CD8-positive, alpha-beta memory T cell (primary cell): ENCODE measurements at regions not wholly inside any gene's neighbourhood (a gene's known extent, or its start where the extent isn't known, plus 50 kb on each side); places are given as distances from the start of the nearest gene placed in this dataset.

Experiments
- CTCF ChIA-PET: fragments of 350-600 bp; sonication (Branson Sonifier 250); formaldehyde crosslinking; loops from one replicate; lab custom pipeline; 2021; ENCODE audit warnings: antibody characterized with exemption; lab: Charles Lee
- POLR2A ChIA-PET: fragments of 350-600 bp; sonication (Branson Sonifier 250); formaldehyde crosslinking; loops from one replicate; lab custom pipeline; 2021; ENCODE audit warnings: antibody characterized with exemption; lab: Charles Lee
- DNase-seq, 5 donors: peaks; one replicate each; pipeline versions ENCODE4 v3.0.0 to v3.0.0-alpha.2; 2020 to 2022; ENCODE audit warnings: mixed read lengths in 1 of 5
- H3K27ac ChIP-seq: one replicate; pipeline ENCODE4 v1.7.0; 2013; ENCODE audit warnings: low read depth, mild to moderate bottlenecking, low read length, moderate library complexity
- H3K27me3 ChIP-seq: 2 replicates; pipeline ENCODE4 v1.7.0; 2013; ENCODE audit warnings: low read length, mild to moderate bottlenecking; ENCODE audit not compliant: insufficient read depth, poor library complexity, severe bottlenecking
- H3K36me3 ChIP-seq: 2 replicates; pipeline ENCODE4 v1.7.0; 2013; ENCODE audit warnings: mild to moderate bottlenecking, low read length, moderate library complexity; ENCODE audit not compliant: insufficient read depth
- H3K4me1 ChIP-seq: 2 replicates; pipeline ENCODE4 v1.7.0; 2013; ENCODE audit warnings: mild to moderate bottlenecking, low read length, moderate library complexity; ENCODE audit not compliant: insufficient read depth
- H3K4me3 ChIP-seq: 2 replicates; pipeline ENCODE4 v1.7.0; 2013; ENCODE audit warnings: mild to moderate bottlenecking, low read length
- H3K9me3 ChIP-seq: 2 replicates; pipeline ENCODE4 v1.7.0; 2013; ENCODE audit warnings: mild to moderate bottlenecking, low read length
- H3K27ac Mint-ChIP-seq, 8 donors: one replicate each; pipeline ENCODE4 v1.8.0; 2020 to 2021; ENCODE audit warnings: mixed read lengths in 8 of 8, mild to moderate bottlenecking in 6 of 8, inconsistent platforms in 3 of 8, moderate library complexity in 3 of 8
- H3K27me3 Mint-ChIP-seq, 2 donors: one replicate each; pipeline ENCODE4 v1.8.0; 2020 to 2021; ENCODE audit warnings: mixed read lengths in 2 of 2, mild to moderate bottlenecking in 1 of 2, moderate library complexity in 1 of 2
- H3K36me3 Mint-ChIP-seq, 3 donors: one replicate each; pipeline ENCODE4 v1.8.0; 2020 to 2021; ENCODE audit warnings: mixed read lengths in 3 of 3, inconsistent platforms in 1 of 3, mild to moderate bottlenecking in 1 of 3
- H3K4me1 Mint-ChIP-seq, 3 donors: one replicate each; pipeline ENCODE4 v1.8.0; 2020 to 2021; ENCODE audit warnings: mixed read lengths in 3 of 3, inconsistent platforms in 1 of 3, mild to moderate bottlenecking in 1 of 3
- H3K4me3 Mint-ChIP-seq, 7 donors: one replicate each; pipeline ENCODE4 v1.8.0; 2020 to 2021; ENCODE audit warnings: mixed read lengths in 7 of 7, mild to moderate bottlenecking in 6 of 7, moderate library complexity in 4 of 7, inconsistent platforms in 2 of 7
- H3K9me3 Mint-ChIP-seq, 5 donors: one replicate each; pipeline ENCODE4 v1.8.0; 2020 to 2022; ENCODE audit warnings: mixed read lengths in 5 of 5, mild to moderate bottlenecking in 3 of 5, moderate library complexity in 2 of 5, inconsistent platforms in 1 of 5

GRCh38 chr7:98707076-98707475, 90.0 kb downstream of the NPTX2 start:
- peak overlapping the region in 1 of 8 donors; percentile 12 for H3K27ac Mint-ChIP-seq
- H3K4me1 Mint-ChIP-seq: no peaks in the 10 kb centered on the region
- no peak overlapping the region for H3K4me3 Mint-ChIP-seq
- no peak overlapping the region for H3K27ac ChIP-seq
- H3K4me3 ChIP-seq: no peak overlapping the region
- H3K4me1 ChIP-seq: no peaks in the 10 kb centered on the region
- ChIA-PET CTCF (no interaction called here), POLR2A (no interaction called here)
- no peaks in the 10 kb centered on the region for H3K36me3 Mint-ChIP-seq
- H3K36me3 ChIP-seq: no peaks in the 10 kb centered on the region
- no peak for DNase-seq
- no peaks in the 10 kb centered on the region for H3K9me3 ChIP-seq
- H3K27me3 ChIP-seq: no peaks in the 10 kb centered on the region
- H3K9me3 Mint-ChIP-seq: no peaks in the 10 kb centered on the region
- peaks cover 6 to 11% of the 10 kb centered on the region in 2 donors for H3K27me3 Mint-ChIP-seq

- Mint-ChIP-seq H3K4me1 (no peaks in the 10 kb centered on the region), H3K9me3 (no peaks in the 10 kb centered on the region), H3K4me3 (no peak overlapping the region), H3K36me3 (no peaks in the 10 kb centered on the region), H3K27me3 (peaks cover 0 to 6% of the 10 kb centered on the region in 2 donors), H3K27ac (no peak overlapping the region)
- H3K27ac ChIP-seq: no peak overlapping the region
- no peaks in the 10 kb centered on the region for H3K27me3 ChIP-seq
- H3K4me3 ChIP-seq: no peak overlapping the region
- ChIA-PET POLR2A (no interaction called here), CTCF (no interaction called here)
- DNase-seq: no peak
- H3K36me3 ChIP-seq: no peaks in the 10 kb centered on the region
- H3K4me1 ChIP-seq: no peaks in the 10 kb centered on the region
- H3K9me3 ChIP-seq: no peaks in the 10 kb centered on the region
Observed at GRCh38 chr7:98711945-98712344, 94.9 kb downstream of the NPTX2 start.

- H3K36me3 ChIP-seq: no peaks in the 10 kb centered on the region
- H3K9me3 ChIP-seq: no peaks in the 10 kb centered on the region
- Mint-ChIP-seq H3K9me3 (no peaks in the 10 kb centered on the region), H3K36me3 (no peaks in the 10 kb centered on the region), H3K4me1 (no peaks in the 10 kb centered on the region), H3K4me3 (no peak overlapping the region), H3K27me3 (peaks cover 1 to 6% of the 10 kb centered on the region in 2 donors), H3K27ac (no peak overlapping the region)
- H3K4me1 ChIP-seq: no peaks in the 10 kb centered on the region
- no peak overlapping the region for H3K27ac ChIP-seq
- no peak overlapping the region for H3K4me3 ChIP-seq
- POLR2A ChIA-PET: no interaction called here
- CTCF ChIA-PET: no interaction called here
- no peaks in the 10 kb centered on the region for H3K27me3 ChIP-seq
- no peak for DNase-seq
Observed at GRCh38 chr7:98713165-98713810, 96.2 kb downstream of the NPTX2 start.

- H3K27ac ChIP-seq: no peak overlapping the region
- no peak overlapping the region for H3K4me3 Mint-ChIP-seq
- no peaks in the 10 kb centered on the region for H3K36me3 Mint-ChIP-seq
- ChIA-PET CTCF (no interaction called here), POLR2A (no interaction called here)
- no peaks in the 10 kb centered on the region for H3K36me3 ChIP-seq
- no peaks in the 10 kb centered on the region for H3K4me1 Mint-ChIP-seq
- H3K9me3 Mint-ChIP-seq: peaks cover 0 to 2% (median 0%) of the 10 kb centered on the region in 5 donors
- no peak overlapping the region for H3K27ac Mint-ChIP-seq
- no peak overlapping the region for H3K4me3 ChIP-seq
- no peaks in the 10 kb centered on the region for H3K4me1 ChIP-seq
- H3K27me3 ChIP-seq: no peaks in the 10 kb centered on the region
- H3K9me3 ChIP-seq: no peaks in the 10 kb centered on the region
- peaks cover 1 to 7% of the 10 kb centered on the region in 2 donors for H3K27me3 Mint-ChIP-seq
- DNase-seq: no peak
Observed at GRCh38 chr7:98719396-98719795, 102.3 kb downstream of the NPTX2 start.

- no peak overlapping the region for H3K4me3 Mint-ChIP-seq
- CTCF ChIA-PET: no interaction called here
- H3K4me3 ChIP-seq: no peak overlapping the region
Observed at GRCh38 chr7:98722402-98722801, 105.3 kb downstream of the NPTX2 start.

GRCh38 chr7:98724591-98724990, 107.5 kb downstream of the NPTX2 start:
- Histone ChIP-seq H3K27ac (no peak overlapping the region), H3K27me3 (no peaks in the 10 kb centered on the region), H3K9me3 (no peaks in the 10 kb centered on the region), H3K4me3 (no peak overlapping the region), H3K36me3 (no peaks in the 10 kb centered on the region), H3K4me1 (no peaks in the 10 kb centered on the region)
- no peak for DNase-seq
- Mint-ChIP-seq H3K4me3 (no peak overlapping the region), H3K27ac (no peak overlapping the region), H3K9me3 (peaks cover 0 to 2% (median 0%) of the 10 kb centered on the region in 5 donors), H3K36me3 (no peaks in the 10 kb centered on the region), H3K27me3 (peaks cover 0 to 13% of the 10 kb centered on the region in 2 donors), H3K4me1 (no peaks in the 10 kb centered on the region)
- CTCF ChIA-PET: no interaction called here
- POLR2A ChIA-PET: no interaction called here

More at GRCh38 chr7:98722402-98722801, 105.3 kb downstream of the NPTX2 start:
- H3K9me3 ChIP-seq: no peaks in the 10 kb centered on the region
- H3K36me3 ChIP-seq: no peaks in the 10 kb centered on the region
- H3K27me3 ChIP-seq: no peaks in the 10 kb centered on the region
- no peak overlapping the region for H3K27ac ChIP-seq
- no peak overlapping the region for H3K27ac Mint-ChIP-seq
- no peaks in the 10 kb centered on the region for H3K4me1 Mint-ChIP-seq
- H3K27me3 Mint-ChIP-seq: peaks cover 0 to 7% of the 10 kb centered on the region in 2 donors
- POLR2A ChIA-PET: no interaction called here
- no peak for DNase-seq
- peaks cover 0 to 2% (median 0%) of the 10 kb centered on the region in 5 donors for H3K9me3 Mint-ChIP-seq
- no peaks in the 10 kb centered on the region for H3K36me3 Mint-ChIP-seq
- H3K4me1 ChIP-seq: no peaks in the 10 kb centered on the region

- H3K9me3 Mint-ChIP-seq: peaks cover 0 to 3% (median 0%) of the 10 kb centered on the region in 5 donors
- CTCF ChIA-PET: no interaction called here
- no peaks in the 10 kb centered on the region for H3K36me3 ChIP-seq
- DNase-seq: no peak
- H3K4me1 Mint-ChIP-seq: no peaks in the 10 kb centered on the region
- H3K36me3 Mint-ChIP-seq: no peaks in the 10 kb centered on the region
- no peak overlapping the region for H3K27ac ChIP-seq
- H3K4me1 ChIP-seq: no peaks in the 10 kb centered on the region
- H3K4me3 Mint-ChIP-seq: no peak overlapping the region
- peaks cover 3 to 20% of the 10 kb centered on the region in 2 donors for H3K27me3 Mint-ChIP-seq
- H3K27me3 ChIP-seq: no peaks in the 10 kb centered on the region
- H3K9me3 ChIP-seq: no peaks in the 10 kb centered on the region
- H3K4me3 ChIP-seq: no peak overlapping the region
- POLR2A ChIA-PET: no interaction called here
- H3K27ac Mint-ChIP-seq: no peak overlapping the region
Observed at GRCh38 chr7:98727146-98727709, 110.1 kb downstream of the NPTX2 start.

- H3K36me3 ChIP-seq: no peaks in the 10 kb centered on the region
- no peaks in the 10 kb centered on the region for H3K27me3 ChIP-seq
- no peak overlapping the region for H3K4me3 ChIP-seq
- Mint-ChIP-seq H3K27me3 (peaks cover 4 to 17% of the 10 kb centered on the region in 2 donors), H3K4me1 (no peaks in the 10 kb centered on the region), H3K9me3 (peaks cover 0 to 4% (median 3%) of the 10 kb centered on the region in 5 donors), H3K4me3 (no peak overlapping the region), H3K36me3 (no peaks in the 10 kb centered on the region), H3K27ac (no peak overlapping the region)
- ChIA-PET CTCF (no interaction called here), POLR2A (no interaction called here)
- H3K9me3 ChIP-seq: no peaks in the 10 kb centered on the region
- no peak overlapping the region for H3K27ac ChIP-seq
- no peaks in the 10 kb centered on the region for H3K4me1 ChIP-seq
- no peak for DNase-seq
Observed at GRCh38 chr7:98728555-98728954, 111.5 kb downstream of the NPTX2 start.
